CD4-positive, alpha-beta T cell (primary cell): ENCODE measurements at regions not wholly inside any gene's neighbourhood (a gene's known extent, or its start where the extent isn't known, plus 50 kb on each side); places are given as distances from the start of the nearest gene placed in this dataset.

Source experiments
- ATAC-seq: fragments of 200-7000 bp; cut with Tn5 transposase; one replicate; pipeline ENCODE4 v1.10.0; 2022; ENCODE audit warnings: mild to moderate bottlenecking; ENCODE audit not compliant: poor library complexity
- CTCF ChIA-PET: fragments of 350-600 bp; sonication (Branson Sonifier 250); formaldehyde crosslinking; loops from one replicate; lab custom pipeline; 2021; ENCODE audit warnings: antibody characterized with exemption, inconsistent platforms; lab: Charles Lee
- POLR2A ChIA-PET: fragments of 350-600 bp; sonication (Branson Sonifier 250); formaldehyde crosslinking; loops from one replicate; lab custom pipeline; 2021; ENCODE audit warnings: antibody characterized with exemption, inconsistent platforms; lab: Charles Lee
- DNase-seq, 14 experiments: peaks; one replicate each; pipeline ENCODE4 v3.0.0-alpha.2; 2013 to 2020; ENCODE audit warnings: mixed read lengths in 2 of 14
- H3K27ac ChIP-seq, 2 donors: one replicate each; pipeline versions ENCODE4 v1.5.1 to v1.7.0; 2013; ENCODE audit warnings: low read length in 2 of 2, low read depth in 1 of 2, mild to moderate bottlenecking in 1 of 2
- H3K27me3 ChIP-seq, 2 experiments: 1 replicate in 1 of 2; 2 replicates in 1 of 2; pipeline versions ENCODE4 v1.6.1 to v1.7.0; 2013; ENCODE audit warnings: low read length in 2 of 2, control low read depth in 1 of 2, mild to moderate bottlenecking in 1 of 2, moderate library complexity in 1 of 2; ENCODE audit not compliant: insufficient read depth in 2 of 2, control insufficient read depth in 1 of 2
- H3K36me3 ChIP-seq: one replicate; pipeline ENCODE4 v1.6.1; 2013; ENCODE audit warnings: low read length, control low read depth; ENCODE audit not compliant: insufficient read depth
- H3K4me1 ChIP-seq: one replicate; pipeline ENCODE4 v1.6.1; 2013; ENCODE audit warnings: low read length, control low read depth; ENCODE audit not compliant: insufficient read depth
- H3K4me3 ChIP-seq: one replicate; pipeline ENCODE4 v1.5.1; 2013; ENCODE audit warnings: mild to moderate bottlenecking, low read length, moderate library complexity
- H3K9me3 ChIP-seq, 2 experiments: 1 replicate in 1 of 2; 2 replicates in 1 of 2; pipeline versions ENCODE4 v1.6.1 to v1.7.0; 2013; ENCODE audit warnings: low read length in 2 of 2, mild to moderate bottlenecking in 2 of 2, control low read depth in 1 of 2, moderate library complexity in 1 of 2; ENCODE audit not compliant: control insufficient read depth in 1 of 2, insufficient read depth in 1 of 2
- H3K27ac Mint-ChIP-seq: one replicate; pipeline ENCODE4 v1.8.0; 2020; ENCODE audit warnings: mixed read lengths
- H3K27me3 Mint-ChIP-seq: one replicate; pipeline ENCODE4 v1.8.0; 2021; ENCODE audit warnings: mixed read lengths
- H3K36me3 Mint-ChIP-seq: one replicate; pipeline ENCODE4 v1.8.0; 2021; ENCODE audit warnings: low read depth, mixed read lengths
- H3K4me1 Mint-ChIP-seq: one replicate; pipeline ENCODE4 v1.8.0; 2021; ENCODE audit warnings: low read depth, mixed read lengths
- H3K4me3 Mint-ChIP-seq: one replicate; pipeline ENCODE4 v1.8.0; 2020; ENCODE audit warnings: mild to moderate bottlenecking, mixed read lengths
- H3K9me3 Mint-ChIP-seq: one replicate; pipeline ENCODE4 v1.8.0; 2020; ENCODE audit warnings: mixed read lengths
- intact Hi-C, 2 experiments: fragments of 100-400 bp; cut with DNase I in 1 of 2; cut with micrococcal nuclease in 1 of 2; formaldehyde crosslinking; loops; one replicate each; pipeline versions ENCODE4 v1.15.1 to v1.9.0; 2023 to 2025; cut with DNase I, micrococcal nuclease
- TF ChIP-seq, protein P1 (sequence below): fragments of 200-600 bp; IDR thresholded peaks from one replicate; pipeline ENCODE4 v1.8.0; 2022; ENCODE audit warnings: antibody characterized with exemption, mild to moderate bottlenecking

DNA sequence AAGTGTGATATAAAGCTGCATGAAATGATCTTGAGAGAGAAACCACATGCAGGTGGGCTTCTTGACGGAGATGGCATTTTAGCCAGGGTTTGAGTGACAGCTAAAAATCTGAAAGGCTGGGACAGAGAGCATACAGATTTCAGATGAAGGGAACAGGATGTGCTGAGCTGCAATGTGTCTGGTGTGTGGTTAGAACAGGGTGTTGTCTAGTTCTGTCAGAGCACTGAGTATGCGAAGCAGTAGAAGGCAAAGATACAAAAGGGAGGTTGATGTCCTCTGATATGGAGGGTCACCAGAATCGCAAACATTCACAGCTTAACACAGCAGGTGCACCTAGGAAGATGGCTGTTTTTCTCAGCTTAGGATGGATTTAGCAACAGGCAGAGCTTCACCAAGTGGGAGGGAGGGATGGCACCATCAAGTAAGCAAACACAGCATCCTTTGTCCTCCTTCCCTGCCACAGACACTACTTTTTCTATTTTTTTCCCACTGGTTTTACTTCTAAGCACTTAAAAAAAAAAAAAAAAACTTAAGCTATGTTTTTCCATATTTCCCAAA lies 182.5 kb downstream of the TMX3 start:
- Mint-ChIP-seq H3K9me3 (no peaks in the 10 kb centered on the region), H3K4me3 (no peak overlapping the region), H3K4me1 (no peaks in the 10 kb centered on the region), H3K27ac (no peak overlapping the region), H3K36me3 (no peaks in the 10 kb centered on the region), H3K27me3 (no peaks in the 10 kb centered on the region)
- POLR2A ChIA-PET: no interaction called here
- Histone ChIP-seq H3K36me3 (no peaks in the 10 kb centered on the region), H3K4me3 (no peak overlapping the region), H3K4me1 (no peaks in the 10 kb centered on the region), H3K27me3 (no peaks in the 10 kb centered on the region), H3K9me3 (no peaks in the 10 kb centered on the region), H3K27ac (no peak overlapping the region)
- DNase-seq (peak in 1 of 14 experiments; percentile 8), ATAC-seq (no peak)
- intact Hi-C loops: no loop called here
- CTCF ChIA-PET: interaction anchor here (0.5 kb wide), 1 partner anchor 85 kb away, joined by 4 read pairs; no protein-coding TSS in a partner anchor
- TF ChIP-seq, protein P1, sequence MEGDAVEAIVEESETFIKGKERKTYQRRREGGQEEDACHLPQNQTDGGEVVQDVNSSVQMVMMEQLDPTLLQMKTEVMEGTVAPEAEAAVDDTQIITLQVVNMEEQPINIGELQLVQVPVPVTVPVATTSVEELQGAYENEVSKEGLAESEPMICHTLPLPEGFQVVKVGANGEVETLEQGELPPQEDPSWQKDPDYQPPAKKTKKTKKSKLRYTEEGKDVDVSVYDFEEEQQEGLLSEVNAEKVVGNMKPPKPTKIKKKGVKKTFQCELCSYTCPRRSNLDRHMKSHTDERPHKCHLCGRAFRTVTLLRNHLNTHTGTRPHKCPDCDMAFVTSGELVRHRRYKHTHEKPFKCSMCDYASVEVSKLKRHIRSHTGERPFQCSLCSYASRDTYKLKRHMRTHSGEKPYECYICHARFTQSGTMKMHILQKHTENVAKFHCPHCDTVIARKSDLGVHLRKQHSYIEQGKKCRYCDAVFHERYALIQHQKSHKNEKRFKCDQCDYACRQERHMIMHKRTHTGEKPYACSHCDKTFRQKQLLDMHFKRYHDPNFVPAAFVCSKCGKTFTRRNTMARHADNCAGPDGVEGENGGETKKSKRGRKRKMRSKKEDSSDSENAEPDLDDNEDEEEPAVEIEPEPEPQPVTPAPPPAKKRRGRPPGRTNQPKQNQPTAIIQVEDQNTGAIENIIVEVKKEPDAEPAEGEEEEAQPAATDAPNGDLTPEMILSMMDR: no peak

DNA sequence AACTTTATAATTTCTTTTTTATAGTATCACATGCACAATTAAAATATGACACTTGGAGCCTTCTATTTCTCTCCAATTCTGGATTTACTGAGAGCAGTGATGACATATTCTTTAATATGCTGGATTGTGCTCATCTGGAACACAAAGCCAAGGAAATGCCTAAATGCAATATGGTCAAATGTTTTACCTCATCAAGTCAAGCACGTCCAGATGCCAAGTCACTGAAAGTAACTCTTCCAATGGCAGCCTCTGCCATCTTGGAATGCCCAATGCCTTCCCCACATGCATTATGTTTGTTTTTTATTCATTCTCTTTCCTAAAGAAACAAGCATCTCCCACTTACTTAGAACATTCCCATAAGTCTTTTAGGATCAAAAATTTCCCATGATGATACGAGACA lies 189.8 kb downstream of the TMX3 start:
- no peaks in the 10 kb centered on the region for H3K36me3 Mint-ChIP-seq
- no peaks in the 10 kb centered on the region for H3K4me1 ChIP-seq
- ATAC-seq: no peak
- no peaks in the 10 kb centered on the region for H3K36me3 ChIP-seq
- CTCF ChIA-PET: no interaction called here
- H3K27me3 Mint-ChIP-seq: no peaks in the 10 kb centered on the region
- POLR2A ChIA-PET: no interaction called here
- H3K4me3 Mint-ChIP-seq: no peak overlapping the region
- no peak overlapping the region for H3K27ac ChIP-seq
- TF ChIP-seq, protein P1: no peak
- no peak overlapping the region for H3K4me3 ChIP-seq
- no peaks in the 10 kb centered on the region for H3K4me1 Mint-ChIP-seq
- no peaks in the 10 kb centered on the region for H3K9me3 Mint-ChIP-seq
- no peak overlapping the region for H3K27ac Mint-ChIP-seq
- DNase-seq: no peak
- intact Hi-C loops: no loop called here
- no peaks in the 10 kb centered on the region for H3K27me3 ChIP-seq
- no peaks in the 10 kb centered on the region for H3K9me3 ChIP-seq

DNA sequence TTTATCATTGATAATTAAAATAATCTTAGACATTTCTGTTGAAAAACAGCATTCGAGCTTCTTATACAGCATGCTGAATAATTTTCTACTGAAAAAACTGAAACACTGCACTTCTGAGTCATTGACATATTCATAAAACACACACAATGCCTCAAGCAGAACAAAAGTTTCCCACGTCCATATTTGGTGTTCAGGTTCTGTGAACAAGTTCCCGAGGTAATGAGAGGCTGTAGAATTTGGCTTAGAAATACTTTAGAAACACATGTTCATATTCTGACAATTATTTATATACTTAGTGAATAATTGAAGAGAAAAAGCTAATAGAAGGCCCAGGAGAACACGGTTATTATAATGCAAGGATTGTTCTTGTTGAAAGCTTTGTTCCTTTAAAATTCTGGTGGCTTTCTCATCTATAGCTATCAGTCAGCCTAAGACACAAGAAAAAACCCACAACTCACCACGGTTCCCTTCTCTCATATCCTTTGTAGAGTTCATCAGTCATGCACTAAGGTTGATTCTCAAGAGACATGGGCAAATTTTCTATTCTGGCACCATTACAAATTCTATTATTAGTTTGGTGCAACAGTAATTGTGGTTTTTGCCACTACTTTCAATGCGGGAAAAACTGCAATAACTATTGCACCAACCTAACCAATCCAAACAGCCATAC lies 194.4 kb downstream of the TMX3 start:
- no peaks in the 10 kb centered on the region for H3K27me3 ChIP-seq
- Mint-ChIP-seq H3K27ac (no peak overlapping the region), H3K27me3 (no peaks in the 10 kb centered on the region), H3K36me3 (no peaks in the 10 kb centered on the region), H3K4me1 (no peaks in the 10 kb centered on the region), H3K4me3 (no peak overlapping the region), H3K9me3 (no peaks in the 10 kb centered on the region)
- H3K27ac ChIP-seq: no peak overlapping the region
- no peak overlapping the region for H3K4me3 ChIP-seq
- no peaks in the 10 kb centered on the region for H3K4me1 ChIP-seq
- ChIA-PET POLR2A (no interaction called here), CTCF (no interaction called here)
- intact Hi-C loops: no loop called here
- H3K36me3 ChIP-seq: no peaks in the 10 kb centered on the region
- DNase-seq (no peak), ATAC-seq (no peak)
- no peaks in the 10 kb centered on the region for H3K9me3 ChIP-seq
- TF ChIP-seq, protein P1: no peak
